Tibial nerve (tissue), 3 donors: ENCODE measurements at regions not wholly inside any gene's neighbourhood (a gene's known extent, or its start where the extent isn't known, plus 50 kb on each side); places are given as distances from the start of the nearest gene placed in this dataset.

ENCODE experiments used
- CTCF ChIP-seq, 5 experiments: fragments of 200-600 bp in 3 of 5; fragments of 450-650 bp in 2 of 5; sonication (generic) in 3 of 5; IDR thresholded peaks; one replicate each; pipeline ENCODE4 v1.5.1; 2016 to 2019; ENCODE audit warnings: antibody characterized with exemption in 5 of 5, mild to moderate bottlenecking in 3 of 5, moderate library complexity in 2 of 5
- POLR2A ChIP-seq, 2 donors: fragments of 450-650 bp; IDR thresholded peaks; one replicate each; pipeline ENCODE4 v1.6.1; 2017; ENCODE audit warnings: antibody characterized with exemption in 2 of 2, mild to moderate bottlenecking in 2 of 2, moderate library complexity in 2 of 2

GRCh38 chr14:27025648-27026047, 427.8 kb upstream of the NOVA1 start:
- no peak for TF ChIP-seq CTCF (IDR thresholded peaks at IDR 0.05)
- TF ChIP-seq POLR2A (IDR thresholded peaks at IDR 0.05): no peak
